ENCODE measurements at regions not wholly inside any gene's neighbourhood (a gene's known extent, or its start where the extent isn't known, plus 50 kb on each side); places are given as distances from the start of the nearest gene placed in this dataset.

DNA sequence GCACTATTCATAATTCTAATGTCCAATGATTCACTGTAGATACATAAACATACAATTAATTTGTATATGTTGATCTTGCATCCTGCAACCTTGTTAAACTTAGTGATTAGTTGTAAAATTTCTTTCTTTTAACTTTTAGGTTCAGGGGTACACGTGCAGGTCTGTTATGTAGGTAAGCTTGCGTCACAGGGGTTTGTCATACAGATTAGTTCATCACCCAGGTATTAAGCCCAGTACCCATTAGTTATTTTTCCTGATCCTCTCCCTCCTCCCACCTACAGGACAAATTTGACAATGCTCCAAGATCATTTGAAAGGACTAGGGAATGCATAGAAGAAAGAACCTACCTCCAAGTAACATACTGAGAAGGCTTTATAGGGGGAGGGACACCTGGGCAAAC lies 290.1 kb downstream of the SRBD1 start:
- no peak for TF ChIP-seq POLR2A (IDR thresholded peaks at IDR 0.05; ENCODE audit: low read depth, low read length)
- TF ChIP-seq TAF1 (IDR thresholded peaks at IDR 0.05; ENCODE audit: low read depth, low read length), result no peak
- TF ChIP-seq POLR2AphosphoS5 (IDR thresholded peaks at IDR 0.05; ENCODE audit: low read depth, low read length), result no peak
- no peak for TF ChIP-seq PAX5 (IDR thresholded peaks at IDR 0.05; ENCODE audit: insufficient read depth, low read length, severe bottlenecking)
